CD4-positive, alpha-beta T cell treated with Interleukin-4 for 1 hour (primary cell): ENCODE measurements at regions not wholly inside any gene's neighbourhood (a gene's known extent, or its start where the extent isn't known, plus 50 kb on each side); places are given as distances from the start of the nearest gene placed in this dataset.

Experiments
- DNase-seq, 2 donors: peaks; one replicate each; pipeline ENCODE4 v3.0.0-alpha.2; 2020 to 2022

DNA sequence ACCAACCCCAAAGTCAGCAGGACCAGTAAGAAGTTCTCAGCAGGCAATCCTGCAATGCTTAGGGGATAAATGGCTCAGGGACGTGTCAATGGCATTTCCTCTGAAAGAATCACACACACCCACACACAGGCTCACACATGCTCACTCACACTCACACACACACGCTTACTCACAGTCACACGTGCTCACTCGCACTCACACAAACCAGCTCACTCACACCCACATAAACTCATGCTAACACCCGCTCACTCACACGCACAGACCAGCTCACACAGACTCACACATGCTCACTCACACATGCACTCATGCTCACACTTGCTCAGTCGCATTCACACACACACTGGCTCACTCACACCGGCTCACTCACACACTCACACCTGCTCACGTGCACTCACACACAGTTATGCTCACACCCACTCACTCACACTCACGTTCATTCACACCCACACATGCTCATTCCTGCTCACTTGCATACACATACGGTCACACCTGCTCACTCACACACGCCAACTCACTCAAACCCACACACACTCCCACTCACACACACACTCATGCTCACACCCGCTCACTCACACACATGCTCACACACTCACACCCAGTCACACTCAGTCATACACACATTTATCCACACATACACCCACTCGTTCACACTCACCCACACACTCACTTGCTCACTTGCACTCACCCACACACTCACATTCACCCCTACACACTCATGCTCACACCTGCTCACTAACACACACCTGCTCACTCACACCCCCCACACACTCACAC, 436.8 kb downstream of the BCL11B start:
- DNase-seq, result no peak

DNA sequence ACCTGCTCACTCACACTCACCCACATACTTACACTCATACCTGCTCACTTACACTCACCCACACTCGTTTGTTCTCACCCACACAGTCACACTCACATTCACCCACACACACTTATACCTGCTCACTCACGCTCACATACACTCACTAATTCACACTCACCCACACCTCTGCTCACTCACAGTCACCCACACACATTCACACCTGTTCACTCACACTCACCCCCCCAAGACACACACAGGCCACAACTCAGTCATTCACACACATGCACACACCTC, 436.2 kb downstream of the BCL11B start:
- no peak for DNase-seq

DNA sequence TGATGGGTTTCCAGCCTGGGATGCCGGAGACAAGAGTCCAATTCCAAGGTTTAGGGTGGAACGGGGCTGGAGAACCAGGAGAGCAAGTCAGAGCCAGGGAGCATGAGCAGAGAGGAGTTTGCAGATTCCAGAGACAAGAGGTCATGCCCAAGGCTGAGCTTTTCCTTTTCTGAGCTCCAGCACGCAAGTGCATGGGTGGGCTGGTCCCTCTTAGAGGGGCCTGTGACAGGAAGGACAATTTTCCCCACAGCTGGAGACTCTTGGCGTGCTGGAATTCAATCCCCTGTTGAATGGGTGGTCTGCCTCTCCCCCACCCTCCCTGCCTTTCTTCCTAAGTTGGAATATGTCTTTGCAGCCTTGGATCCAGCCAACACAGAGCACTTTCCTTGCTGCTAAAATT, 431.9 kb downstream of the BCL11B start:
- no peak for DNase-seq

DNA sequence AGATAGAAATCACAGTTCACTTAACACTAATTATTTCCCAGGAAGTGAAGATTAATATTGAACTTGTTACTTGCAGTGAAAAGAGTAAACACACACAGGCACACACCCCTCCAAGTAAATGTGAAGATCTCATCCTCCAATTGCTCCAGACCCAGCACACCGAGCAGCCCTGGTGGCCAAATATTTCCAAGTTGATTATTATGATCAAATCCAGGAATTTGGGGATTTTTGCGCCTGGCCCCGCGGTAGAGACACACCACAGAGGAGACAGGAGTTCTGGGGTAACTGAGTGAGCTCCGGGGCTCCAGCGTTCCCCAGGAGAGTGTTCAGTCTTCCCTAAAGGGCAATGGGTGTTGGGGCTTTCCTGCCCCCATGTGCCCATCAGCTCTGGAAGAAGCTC, 431.5 kb downstream of the BCL11B start:
- no peak for DNase-seq

DNA sequence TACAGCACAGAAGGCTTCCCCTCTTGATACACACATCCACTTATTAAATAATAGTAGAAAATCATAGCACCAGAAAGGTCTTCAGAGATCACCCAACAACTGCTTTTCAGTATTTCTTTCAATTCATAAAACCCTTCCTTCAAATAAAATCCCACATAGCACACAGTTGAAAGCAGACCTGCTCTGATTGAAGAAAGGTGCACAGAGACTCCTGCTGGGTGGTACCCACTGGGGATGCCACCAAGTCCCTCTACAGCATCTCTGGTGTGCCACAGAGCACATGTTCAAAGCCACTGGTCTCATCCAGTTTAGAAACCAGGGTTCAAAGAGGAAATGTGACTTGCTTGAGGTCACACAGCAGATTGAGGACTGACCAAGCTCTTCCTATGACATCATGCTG, 427.5 kb downstream of the BCL11B start:
- no peak for DNase-seq

DNA sequence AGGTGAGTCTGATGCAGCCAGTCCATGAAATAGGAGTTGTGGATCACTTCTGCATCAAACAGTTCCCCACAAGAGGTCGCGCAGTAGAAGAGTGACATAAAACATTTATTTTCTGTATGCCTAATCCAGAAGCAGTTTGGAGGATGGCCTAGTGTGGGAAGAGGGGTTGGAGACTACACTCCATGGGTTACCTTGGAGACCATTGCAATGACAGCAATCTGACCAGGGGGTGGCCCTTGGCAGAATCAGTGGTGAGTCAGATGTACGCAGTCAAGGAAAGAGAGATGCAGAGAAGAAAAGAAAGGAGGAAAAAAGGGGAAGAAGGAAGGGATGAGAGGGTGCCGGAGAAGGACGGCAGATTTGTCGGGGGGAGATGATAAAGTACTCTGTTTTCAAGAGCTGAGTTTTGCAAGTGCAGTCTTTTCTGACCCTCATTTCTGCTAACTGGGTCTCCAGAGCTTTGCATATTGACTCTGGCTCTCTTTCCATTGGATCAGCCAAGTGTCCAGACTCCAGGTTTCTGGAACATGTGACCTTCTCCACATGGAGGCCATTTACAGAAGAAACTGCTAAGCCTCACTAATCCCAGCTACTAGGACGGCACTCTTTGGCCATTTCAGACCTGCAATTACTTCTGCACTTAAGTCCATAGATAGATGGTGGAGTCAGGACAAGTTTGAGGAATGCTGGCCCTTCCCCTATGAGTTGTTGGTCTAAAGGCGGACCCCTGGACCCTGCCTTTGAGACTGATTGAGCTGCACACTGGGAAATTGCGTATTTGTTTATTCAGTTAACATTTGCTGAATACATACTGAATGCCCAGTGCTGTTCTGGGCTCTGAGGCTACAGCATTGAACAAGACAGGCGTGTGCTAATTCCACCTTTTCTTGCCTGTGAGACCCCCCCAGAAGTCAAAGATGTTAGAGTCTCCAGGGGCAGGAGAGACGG, 424.2 kb downstream of the BCL11B start:
- no peak for DNase-seq

DNA sequence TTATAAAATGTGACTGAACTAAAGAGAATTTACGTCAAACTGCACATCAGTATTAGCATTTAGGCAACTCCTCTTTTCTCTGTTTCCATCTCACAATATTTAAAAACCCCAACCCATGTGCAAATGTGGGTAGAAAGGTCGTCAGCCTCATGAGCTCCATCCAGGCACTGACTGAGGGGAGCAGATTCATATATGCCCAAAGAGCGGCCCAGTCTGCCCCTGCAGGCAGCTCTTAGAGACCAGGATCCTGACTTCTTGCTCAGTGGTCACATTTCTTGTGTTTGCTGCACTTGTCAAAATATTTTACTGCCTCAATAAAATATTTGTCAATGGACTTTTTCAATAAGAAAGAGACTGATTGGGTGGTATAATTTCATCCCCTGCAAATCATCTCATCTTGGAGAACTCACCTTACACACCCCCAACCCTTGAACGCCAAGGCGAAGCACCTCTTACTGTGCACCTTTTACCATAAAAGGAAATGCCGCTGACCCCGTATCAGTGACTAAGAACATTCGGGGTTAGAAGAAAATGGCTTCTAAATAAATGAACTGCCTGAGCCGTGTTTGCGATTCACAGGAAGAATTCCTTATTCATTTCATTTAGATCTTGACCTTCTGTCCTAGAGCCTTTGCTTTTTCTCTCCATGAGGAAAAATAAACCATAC, 418.8 kb downstream of the BCL11B start:
- DNase-seq, result no peak

DNA sequence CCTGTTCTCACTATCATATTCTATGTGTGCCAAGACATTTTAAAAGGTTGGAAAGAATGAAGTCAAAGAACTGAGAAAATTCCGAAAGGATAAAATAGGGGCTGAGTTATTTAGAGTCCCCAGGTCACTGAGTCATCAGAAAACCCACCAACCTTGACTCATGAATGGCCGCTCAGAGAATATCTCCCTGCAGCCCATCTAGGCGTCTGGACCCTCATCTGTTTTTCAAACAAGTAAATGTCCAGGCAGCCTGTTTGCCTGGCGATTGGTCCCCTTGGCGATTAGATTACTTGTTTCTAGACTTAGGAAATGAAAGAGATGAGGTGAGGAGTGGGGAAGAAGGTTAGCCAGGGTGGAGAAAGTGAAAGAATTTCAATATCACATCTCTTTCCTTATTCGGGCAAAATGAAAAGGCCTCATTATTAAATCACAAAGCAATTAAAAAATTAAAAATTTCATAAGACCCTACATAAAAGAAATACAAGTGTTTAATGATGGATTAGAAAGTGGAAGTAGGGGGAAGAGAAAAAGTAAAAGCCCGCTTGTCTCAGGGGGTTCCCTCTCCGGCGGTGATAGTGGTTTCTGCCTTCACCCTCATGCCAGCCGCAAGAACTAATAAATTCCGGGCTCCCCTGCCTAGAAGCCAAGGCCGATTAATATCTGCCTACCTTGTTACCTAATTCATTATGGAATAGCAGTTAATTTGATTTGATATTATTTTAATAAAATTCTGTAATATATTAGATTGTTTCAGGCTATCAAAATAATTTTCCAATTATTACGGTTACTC, 415.9 kb downstream of the BCL11B start:
- DNase-seq, result no peak

DNA sequence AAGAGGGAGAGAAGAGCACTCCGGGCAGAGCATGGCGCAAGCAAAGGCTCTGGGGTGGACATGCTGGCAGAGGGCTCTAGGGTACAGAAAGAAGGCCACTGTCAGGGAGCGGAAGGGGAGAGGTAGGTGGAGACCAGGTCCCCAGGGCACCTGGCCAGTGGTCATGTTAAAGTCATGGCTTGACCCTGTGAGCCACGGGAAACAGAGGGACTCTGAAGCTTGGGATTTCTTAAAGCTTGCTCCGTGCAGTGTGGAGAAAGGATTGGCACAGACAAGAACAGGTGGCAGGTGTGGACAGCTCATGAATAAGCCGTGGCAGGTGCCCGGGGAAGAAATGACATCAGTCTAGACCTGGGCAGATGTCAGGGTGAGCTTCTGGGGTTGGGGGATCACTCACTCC, 413.8 kb downstream of the BCL11B start:
- DNase-seq, result no peak

DNA sequence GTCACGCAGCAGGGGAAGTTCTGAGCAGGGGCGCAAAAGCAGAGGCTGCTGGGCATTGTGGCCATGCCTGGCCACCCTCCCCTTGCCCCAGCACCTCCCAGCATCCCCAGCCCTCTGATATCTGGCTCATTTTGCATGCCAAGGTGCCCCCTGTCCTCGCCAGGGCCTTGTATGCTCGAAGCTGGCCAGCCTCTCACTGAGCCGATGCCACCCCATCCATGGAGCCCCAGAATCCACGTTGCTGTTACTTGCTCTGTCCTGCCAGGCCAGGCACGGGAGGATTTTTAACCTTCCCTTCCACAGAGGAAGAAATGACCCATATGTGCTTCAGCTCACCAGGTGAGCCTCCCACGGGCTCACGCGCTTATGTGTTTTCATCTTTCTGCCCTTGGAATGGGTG, 413.4 kb downstream of the BCL11B start:
- DNase-seq, result no peak

DNA sequence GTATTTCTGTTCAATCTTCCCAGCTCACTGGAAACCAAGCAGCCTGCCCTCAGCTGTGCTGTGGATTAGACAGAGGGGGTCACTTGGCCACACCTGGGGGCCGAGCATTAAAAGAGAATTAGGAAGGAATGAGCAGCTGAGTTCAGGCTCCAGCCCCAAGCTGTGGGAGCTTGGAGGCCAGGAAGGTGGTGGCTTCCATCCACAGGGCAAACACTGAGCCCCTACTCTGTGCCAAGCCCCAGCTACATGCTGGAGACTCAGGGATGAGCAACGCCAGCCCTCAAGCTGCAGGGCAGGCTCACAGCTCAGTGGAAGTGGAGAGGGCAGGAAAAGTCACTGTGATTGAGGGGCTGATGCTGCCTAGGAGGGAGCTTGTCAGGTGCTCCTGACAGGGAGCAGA, 412.7 kb downstream of the BCL11B start:
- DNase-seq, result no peak

DNA sequence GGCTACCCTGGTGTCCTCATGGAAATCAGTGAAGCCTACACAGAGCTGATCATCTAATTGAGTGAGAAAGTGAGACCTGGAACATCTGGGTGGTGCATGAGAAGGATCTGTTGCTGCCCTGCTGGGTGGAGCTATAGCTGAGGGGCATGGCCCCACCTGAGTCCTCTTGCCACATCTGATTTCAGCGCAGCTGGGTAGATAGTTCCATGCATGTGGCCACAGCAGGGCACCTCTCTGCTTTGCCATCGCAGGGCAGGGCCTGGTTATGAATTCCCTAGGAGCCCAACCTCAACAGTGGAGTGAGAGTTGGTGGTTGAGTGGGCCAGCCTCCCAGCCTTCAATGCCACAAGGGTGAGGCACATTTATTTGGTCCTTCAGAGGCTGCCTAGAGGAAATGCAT, 407.8 kb downstream of the BCL11B start:
- no peak for DNase-seq

DNA sequence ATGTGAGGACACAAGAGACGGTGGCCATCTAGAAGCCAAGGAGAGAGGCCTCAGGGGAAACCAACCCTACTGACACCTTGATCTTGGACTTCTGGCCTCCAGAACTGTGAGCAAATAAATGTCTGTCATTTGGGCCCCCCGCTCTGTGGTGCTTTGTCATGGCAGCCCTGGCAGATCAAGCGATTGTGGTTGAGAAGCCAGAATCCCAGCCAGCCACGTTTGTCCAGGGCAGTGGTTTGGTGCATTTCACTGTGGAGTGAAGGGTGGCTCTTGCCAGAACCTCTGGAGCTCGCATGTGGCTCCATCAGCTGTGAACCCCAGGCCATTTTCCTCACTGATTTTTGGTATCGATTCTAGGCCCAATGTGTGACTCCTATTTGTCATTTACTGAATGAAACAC, 404.9 kb downstream of the BCL11B start:
- no peak for DNase-seq

DNA sequence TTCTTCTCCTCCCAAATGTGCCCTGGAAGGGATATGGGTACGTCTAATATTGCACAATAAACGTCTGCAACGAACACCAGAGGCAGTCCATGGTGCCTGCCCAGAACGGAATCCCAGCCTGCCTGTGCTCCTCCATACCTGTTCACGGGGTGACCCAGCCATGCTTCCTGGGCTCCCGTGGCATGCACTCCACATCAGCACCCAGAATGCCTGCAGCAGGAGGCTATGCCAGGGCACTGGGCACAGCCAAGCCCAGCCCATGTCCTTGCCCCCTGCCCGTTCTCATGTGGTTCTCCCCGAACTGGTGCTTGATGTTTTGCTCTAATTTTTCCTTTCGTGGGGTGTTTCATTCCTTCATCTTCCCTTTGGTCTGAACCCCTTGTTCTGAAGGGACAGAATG, 404.3 kb downstream of the BCL11B start:
- no peak for DNase-seq

DNA sequence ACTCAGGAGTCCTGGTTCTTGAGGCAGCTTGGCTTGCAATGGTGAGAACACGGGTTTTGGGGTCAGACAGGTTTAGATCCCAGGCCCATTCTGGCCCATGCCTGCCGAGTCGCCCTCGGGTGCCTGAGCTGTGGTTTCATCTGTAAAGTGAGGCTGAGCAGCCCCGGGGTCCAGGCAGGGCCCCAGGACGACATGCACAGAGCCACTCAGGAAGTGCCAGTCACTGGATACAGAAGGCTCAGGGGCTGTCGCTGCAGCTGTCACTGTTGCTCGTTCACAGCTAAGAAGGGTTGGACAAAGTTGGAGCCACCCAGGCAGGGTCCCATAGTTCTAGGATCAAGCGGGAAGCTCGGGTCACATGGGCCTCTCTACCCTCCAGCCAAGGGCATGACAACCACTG, 403.1 kb downstream of the BCL11B start:
- no peak for DNase-seq

DNA sequence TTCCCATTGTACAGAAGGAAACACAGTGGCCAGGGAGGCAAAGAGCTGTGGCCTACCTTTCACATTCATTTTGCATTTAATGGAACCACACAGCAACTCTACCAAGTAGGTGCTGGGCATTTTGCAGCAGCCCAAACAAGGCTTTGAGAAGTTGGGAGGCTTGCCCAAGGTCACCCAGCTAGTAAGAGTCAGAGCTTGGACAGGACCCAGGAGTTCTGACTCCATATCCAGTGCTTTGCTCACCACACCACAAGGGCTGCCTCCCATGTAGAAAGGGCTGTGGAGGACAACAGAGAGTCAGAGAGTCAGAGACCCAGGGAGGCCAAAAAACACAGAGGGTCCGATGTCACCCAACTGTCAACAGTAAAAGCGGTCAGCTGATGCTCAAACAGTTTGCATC, 400.2 kb downstream of the BCL11B start:
- DNase-seq, result no peak

DNA sequence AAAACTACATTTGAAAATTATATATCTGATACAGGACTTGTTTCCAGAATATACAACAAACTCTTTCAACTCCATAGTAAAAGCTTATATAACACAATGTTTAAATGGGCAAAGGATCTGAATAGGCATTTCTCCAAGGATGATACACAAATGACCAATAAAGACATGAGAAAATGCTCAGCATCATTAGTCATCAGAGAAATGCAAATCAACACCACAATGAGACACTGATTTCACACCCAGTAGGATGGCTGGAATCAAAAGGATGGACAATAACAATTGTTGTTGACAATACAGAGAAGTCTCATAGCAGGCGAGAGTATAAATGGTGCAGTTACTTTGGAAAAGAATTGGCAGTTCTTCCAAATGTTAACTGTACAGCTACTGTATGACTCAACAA, 394.9 kb downstream of the BCL11B start:
- no peak for DNase-seq

DNA sequence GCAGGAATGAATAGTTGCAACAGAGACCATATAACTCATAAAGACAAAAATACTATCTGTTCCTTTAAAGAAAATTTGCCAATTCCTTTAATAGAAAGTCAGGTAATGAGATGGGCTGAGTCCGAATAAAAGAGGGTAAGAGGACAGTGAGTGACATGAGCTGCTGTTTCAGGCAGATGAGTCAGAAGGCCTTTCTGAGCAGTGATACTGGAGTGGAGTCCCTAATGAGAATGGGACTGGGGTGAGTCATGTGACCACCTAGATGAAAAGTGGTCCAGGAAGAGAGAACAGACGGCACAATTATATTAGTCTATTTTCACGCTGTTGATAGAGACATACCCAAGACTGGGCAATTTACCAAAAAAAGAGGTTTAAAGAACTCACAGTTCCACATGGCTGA, 393.7 kb downstream of the BCL11B start:
- DNase-seq, result no peak

DNA sequence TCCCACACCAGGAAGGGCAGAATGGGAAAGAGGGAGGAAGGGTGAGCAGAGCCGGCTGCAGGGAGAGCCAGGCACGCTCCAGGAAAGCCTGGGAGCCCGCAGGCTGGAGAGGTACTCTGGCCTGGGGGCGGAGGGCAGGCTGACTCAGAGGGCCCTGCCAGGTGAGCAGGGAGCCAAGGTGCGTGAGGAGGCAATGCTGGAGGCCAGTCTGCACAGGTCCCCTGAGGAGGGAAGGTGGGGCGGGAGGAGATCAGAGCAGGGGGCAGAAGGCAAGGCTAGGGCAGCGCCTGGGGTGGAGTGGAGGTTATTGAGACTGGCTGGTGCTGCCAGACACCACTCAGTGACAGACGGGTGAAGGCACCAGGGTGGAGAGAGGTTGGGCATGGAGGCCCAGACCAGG, 385.0 kb downstream of the BCL11B start:
- DNase-seq, result no peak

DNA sequence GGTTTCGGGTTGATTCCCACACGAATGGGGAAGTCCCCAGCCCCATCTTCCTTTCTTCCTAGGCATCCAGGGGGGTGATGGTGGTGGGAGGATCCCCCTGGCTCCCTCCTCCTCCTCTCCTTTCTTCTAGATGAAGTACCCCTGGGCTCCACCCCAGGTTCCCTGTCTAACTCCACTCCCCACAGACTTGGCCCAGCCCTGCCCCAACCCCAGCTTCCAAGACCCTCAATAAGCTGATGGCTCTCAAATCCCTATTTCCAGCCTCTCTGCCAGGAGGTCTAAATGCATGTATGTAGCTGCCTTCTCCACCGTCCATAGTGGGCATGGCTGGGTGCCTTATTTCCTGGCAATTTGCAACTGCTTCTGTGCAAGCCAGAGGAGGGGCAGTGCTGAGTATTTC, 383.7 kb downstream of the BCL11B start:
- no peak for DNase-seq

DNA sequence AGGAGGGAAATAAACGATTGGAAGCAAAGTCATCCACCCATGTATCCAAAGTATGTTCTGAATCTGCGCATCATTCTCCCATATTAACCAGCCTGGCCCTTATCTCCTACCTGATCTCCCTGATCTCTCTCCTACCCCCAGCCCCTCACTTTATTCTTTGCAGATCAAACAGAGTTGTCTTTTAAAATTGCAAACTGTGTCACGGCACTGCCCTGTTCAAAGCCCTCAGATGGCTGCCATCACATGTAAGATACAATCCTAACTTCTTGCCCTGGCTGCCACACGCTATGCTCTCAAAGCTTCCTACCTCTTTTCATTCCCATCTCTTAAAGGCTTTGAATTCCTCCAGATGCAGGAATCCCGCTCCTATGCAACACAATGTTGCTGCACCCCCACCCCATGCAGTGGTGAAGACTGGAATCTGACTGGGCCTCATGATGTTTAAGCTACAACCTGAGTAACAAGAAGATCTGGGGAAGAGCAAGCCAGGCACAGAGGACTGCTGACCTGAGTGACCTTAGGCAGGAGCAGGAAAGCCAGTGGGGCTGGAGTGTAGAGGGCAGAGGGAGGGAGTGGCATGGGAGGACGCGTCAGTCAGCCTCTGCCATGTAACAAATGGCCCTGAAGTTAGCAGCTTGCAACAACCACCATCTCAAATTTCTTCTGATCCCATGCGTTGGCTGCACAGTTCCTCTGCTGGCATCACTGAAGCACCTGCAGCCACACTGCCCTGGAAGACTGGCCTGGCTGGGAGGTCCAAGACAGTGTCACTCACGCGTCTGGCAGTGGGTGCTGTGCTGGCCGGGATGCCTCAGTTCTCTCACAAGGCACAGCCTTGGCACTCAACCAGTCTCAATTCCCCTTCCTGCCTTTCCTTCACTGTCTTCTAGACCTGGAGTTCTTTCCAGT, 382.8 kb downstream of the BCL11B start:
- DNase-seq, result no peak

DNA sequence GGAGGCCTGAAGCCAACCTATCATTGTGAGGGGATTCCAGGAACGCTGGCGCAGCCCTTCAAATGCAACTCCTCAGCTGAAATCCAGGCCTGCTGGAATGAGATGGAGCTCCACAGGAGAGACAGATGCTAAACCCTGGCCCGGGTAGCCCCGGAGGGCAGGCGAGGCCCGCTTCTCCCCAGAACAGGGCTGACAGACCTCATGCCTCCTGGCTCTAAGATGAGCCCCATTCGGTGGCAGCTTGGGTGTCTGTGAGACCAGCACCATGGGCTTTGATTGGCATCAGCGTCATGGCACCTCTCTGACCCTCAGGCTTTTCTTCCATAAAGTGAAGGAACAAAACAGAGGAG, 382.2 kb downstream of the BCL11B start:
- no peak for DNase-seq
